ENCODE measurements at regions not wholly inside any gene's neighbourhood (a gene's known extent, or its start where the extent isn't known, plus 50 kb on each side); places are given as distances from the start of the nearest gene placed in this dataset.

GRCh38 chr5:3153906-3154305 is 402.4 kb upstream of the IRX2 start:
- no peak overlapping the region for H3K4me3 ChIP-seq (ENCODE audit: extremely low read depth in 1 of 4, insufficient read depth in 2 of 4, low read depth in 3 of 4, low read length in 4 of 4)
- TF ChIP-seq SP4 (IDR thresholded peaks at IDR 0.05; ENCODE audit: low read length), result no peak

More at GRCh38 chr5:3153906-3154305, 402.4 kb upstream of the IRX2 start:
- Histone ChIP-seq H2BK12ac (ENCODE audit: low read depth, low read length) (no peak overlapping the region), H3K79me1 (ENCODE audit: low read depth, low read length) (no peaks in the 10 kb centered on the region), H2BK5ac (ENCODE audit: low read depth, low read length) (no peak overlapping the region), H4K20me1 (replicated peaks in 1 of 2; ENCODE audit: control insufficient read depth in 1 of 2, insufficient read depth in 2 of 2, low read length in 2 of 2) (no peaks in the 10 kb centered on the region), H3K9me3 (ENCODE audit: insufficient read depth in 2 of 2, low read depth in 1 of 2, low read length in 1 of 2) (0 out of 4 replicates have a peak, but pooled peaks cover 0 to 3% of the 10 kb centered on the region in 2 experiments), H3K4ac (replicated peaks; ENCODE audit: insufficient read length, low read depth, low read length) (no peak overlapping the region), H4K91ac (replicated peaks; ENCODE audit: insufficient read length, low read length) (no peak overlapping the region), H3K4me2 (ENCODE audit: insufficient read depth in 1 of 2, low read depth in 2 of 2, low read length in 2 of 2) (no peak overlapping the region), H3K79me2 (ENCODE audit: control insufficient read depth in 1 of 2, insufficient read depth in 2 of 2, low read length in 2 of 2) (no peaks in the 10 kb centered on the region), H3K27ac (ENCODE audit: low read depth, low read length) (no peak overlapping the region), H4K8ac (ENCODE audit: extremely low read depth, insufficient read depth, low read length) (no peak overlapping the region), H3K56ac (replicated peaks; ENCODE audit: insufficient read length, low read depth, low read length) (no peak overlapping the region), H2AFZ (ENCODE audit: low read length) (no peak overlapping the region), H2BK120ac (replicated peaks; ENCODE audit: low read depth, low read length) (no peak overlapping the region), H3K23me2 (ENCODE audit: low read depth, low read length) (no peaks in the 10 kb centered on the region), H2BK20ac (ENCODE audit: low read length) (no peak overlapping the region), H2AK5ac (ENCODE audit: low read depth, low read length) (no peak overlapping the region), H3K4me1 (replicated peaks in 1 of 4; ENCODE audit: control insufficient read depth in 3 of 4, insufficient read depth in 4 of 4, low read length in 3 of 4) (peaks cover 0 to 6% (median 0%) of the 10 kb centered on the region in 4 experiments; a peak in 1 of 7 replicates), H3K23ac (ENCODE audit: insufficient read length) (no peak overlapping the region), H3K36me3 (ENCODE audit: control insufficient read depth in 2 of 4, insufficient read depth in 4 of 4, low read length in 3 of 4) (no peaks in the 10 kb centered on the region), H2BK15ac (ENCODE audit: low read length) (no peak overlapping the region), H3K27me3 (replicated peaks in 1 of 4; ENCODE audit: control insufficient read depth in 3 of 4, extremely low read depth in 1 of 4, insufficient read depth in 3 of 4, low read length in 3 of 4) (no peaks in the 10 kb centered on the region), H3K9ac (replicated peaks in 1 of 4; ENCODE audit: extremely low read depth in 1 of 4, low read depth in 3 of 4, low read length in 3 of 4) (no peak overlapping the region), H4K5ac (ENCODE audit: insufficient read length, low read depth, low read length) (no peak overlapping the region), H3K14ac (ENCODE audit: insufficient read length) (no peak overlapping the region), H3K18ac (ENCODE audit: extremely low read depth, low read length) (no peak overlapping the region)
- FAIRE-seq (no peak), DNase-seq (ENCODE audit: low read depth in 1 of 2, low spot score in 2 of 2) (no peak)
- ChIA-PET CTCF (ENCODE audit: partially characterized antibody) (interaction anchor here (0.6 kb wide), 1 partner anchor 31 kb away, joined by 3 read pairs; no protein-coding TSS in a partner anchor), POLR2A (ENCODE audit: partially characterized antibody) (no interaction called here)
- 57% methylated on average over 4 of the region's 4 CpGs; no CpG with 5 or more reads in 1 of the 2 experiments for WGBS, 2 experiments (ENCODE audit: extremely low coverage in 1 of 2, insufficient coverage in 1 of 2, insufficient read length in 1 of 2, insufficient replicate concordance in 2 of 2, low coverage in 1 of 2, low lambda C conversion rate in 2 of 2, missing lambda C conversion rate in 1 of 2)
